OCI-LY7 (cell line): ENCODE measurements at regions not wholly inside any gene's neighbourhood (a gene's known extent, or its start where the extent isn't known, plus 50 kb on each side); places are given as distances from the start of the nearest gene placed in this dataset.
"Not testable (repeated sequence)": the region's sequence is repeated elsewhere in the genome, so short reads cannot be mapped to it uniquely, and the experiment has no call there.

Source experiments
- BruUV-seq: library from RNA; stranded (reverse); fragments of 400-500 nt; replicated peaks from 2 replicates; lab custom pipeline; 2021; lab: Mats Ljungman, UMichigan
- CTCF ChIA-PET: fragments of 300-600 bp; sonication (Branson Sonifier 250); formaldehyde crosslinking; loops from one replicate; lab custom pipeline; 2022; ENCODE audit warnings: antibody characterized with exemption; ENCODE audit not compliant: unreplicated experiment; lab: Charles Lee
- POLR2A ChIA-PET: fragments of 300-600 bp; sonication (Branson Sonifier 250); formaldehyde crosslinking; loops from one replicate; lab custom pipeline; 2022; ENCODE audit warnings: antibody characterized with exemption; lab: Charles Lee
- DNase-seq: peaks from one replicate; pipeline ENCODE4 v3.0.0-alpha.2; 2015; ENCODE audit warnings: low spot score
- H2AFZ ChIP-seq: fragments of 200-600 bp; sonication (generic), shearing (Covaris generic); 2 replicates; pipeline ENCODE4 v1.6.1; 2014; ENCODE audit warnings: mild to moderate bottlenecking, antibody characterized with exemption, low read length, moderate library complexity
- H3K27ac ChIP-seq: fragments of 200-600 bp; sonication (generic); 2 replicates; pipeline ENCODE4 v1.5.1; 2014; ENCODE audit warnings: mixed run types, low read depth, mild to moderate bottlenecking, moderate library complexity, low read length, inconsistent platforms; ENCODE audit not compliant: poor library complexity, severe bottlenecking
- H3K36me3 ChIP-seq: fragments of 200-600 bp; sonication (generic); 2 replicates; pipeline ENCODE4 v1.6.1; 2014; ENCODE audit warnings: mild to moderate bottlenecking, antibody characterized with exemption, low read length, moderate library complexity, mixed read lengths; ENCODE audit not compliant: insufficient read depth
- H3K4me1 ChIP-seq: fragments of 200-600 bp; sonication (generic); 2 replicates; pipeline ENCODE4 v1.5.1; 2014; ENCODE audit warnings: mild to moderate bottlenecking, low read length; ENCODE audit not compliant: insufficient read depth, poor library complexity, severe bottlenecking
- H3K4me2 ChIP-seq: fragments of 200-600 bp; sonication (generic); 2 replicates; pipeline ENCODE4 v1.6.1; 2014; ENCODE audit warnings: mild to moderate bottlenecking, low read length
- H3K4me3 ChIP-seq: fragments of 200-600 bp; sonication (generic); 2 replicates; pipeline ENCODE4 v1.5.1; 2014; ENCODE audit warnings: mild to moderate bottlenecking, low read depth, low read length; ENCODE audit not compliant: poor library complexity, severe bottlenecking
- H3K79me2 ChIP-seq: fragments of 200-600 bp; sonication (generic); 2 replicates; pipeline ENCODE4 v1.6.1; 2016; ENCODE audit warnings: low read depth, mild to moderate bottlenecking, low read length, moderate library complexity, mixed read lengths; ENCODE audit not compliant: insufficient read depth
- H3K9me2 ChIP-seq: fragments of 200-600 bp; sonication (generic); 2 replicates; pipeline ENCODE4 v1.6.1; 2016; ENCODE audit warnings: mild to moderate bottlenecking, low read length, mixed read lengths; ENCODE audit not compliant: insufficient read depth
- H3K9me3 ChIP-seq: fragments of 200-600 bp; sonication (generic); 2 replicates; pipeline ENCODE4 v1.6.1; 2014; ENCODE audit warnings: mild to moderate bottlenecking, mixed run types, low read length, mixed read lengths
- H4K20me1 ChIP-seq: fragments of 200-600 bp; sonication (generic); 2 replicates; pipeline ENCODE4 v1.6.1; 2014; ENCODE audit warnings: mild to moderate bottlenecking, antibody characterized with exemption, low read length, moderate library complexity, mixed read lengths; ENCODE audit not compliant: insufficient read depth
- CTCF ChIP-seq: fragments of 200-600 bp; sonication (generic); conservative IDR thresholded peaks from 2 replicates; pipeline ENCODE4 v1.5.1; 2014; ENCODE audit warnings: mild to moderate bottlenecking, antibody characterized with exemption, low read length, moderate library complexity, mixed read lengths
- EZH2phosphoT487 ChIP-seq: fragments of 200-600 bp; sonication (generic); IDR thresholded peaks from 2 replicates; pipeline ENCODE4 v1.6.1; 2018; ENCODE audit warnings: low read depth, borderline replicate concordance, mild to moderate bottlenecking, mixed run types, antibody characterized with exemption, low read length, moderate library complexity, mixed read lengths
- intact Hi-C: fragments of 100-400 bp; cut with micrococcal nuclease; formaldehyde crosslinking; loops from one replicate; pipeline ENCODE4 v1.10.0; 2022; ENCODE audit not compliant: unreplicated experiment

GRCh38 chr19:27815985-27816384, 1397.0 kb downstream of the UQCRFS1 start:
- no peak for DNase-seq
- Histone ChIP-seq H3K4me1 (no peaks in the 10 kb centered on the region), H3K9me2 (no peaks in the 10 kb centered on the region), H3K9me3 (no peaks in the 10 kb centered on the region), H3K4me3 (no peak overlapping the region), H3K79me2 (no peaks in the 10 kb centered on the region), H3K27ac (no peak overlapping the region), H3K4me2 (no peak overlapping the region), H3K36me3 (no peaks in the 10 kb centered on the region), H4K20me1 (no peaks in the 10 kb centered on the region), H2AFZ (no peak overlapping the region)
- no TSS peak for BruUV-seq
- ChIA-PET CTCF (no interaction called here), POLR2A (no interaction called here)
- intact Hi-C loops, result no loop called here
- TF ChIP-seq EZH2phosphoT487, result no peak
- no peak for TF ChIP-seq CTCF

- H3K9me2 ChIP-seq, CTCF ChIA-PET, H4K20me1 ChIP-seq, H3K79me2 ChIP-seq, H2AFZ ChIP-seq, POLR2A ChIA-PET, DNase-seq, H3K27ac ChIP-seq, H3K36me3 ChIP-seq, H3K4me2 ChIP-seq, intact Hi-C loops, H3K4me1 ChIP-seq, H3K9me3 ChIP-seq, BruUV-seq, H3K4me3 ChIP-seq: not testable (repeated sequence)
These were observed 1398.1 kb downstream of the UQCRFS1 start for GRCh38 chr19:27814834-27815233.

GRCh38 chr19:27814274-27814673, 1398.7 kb downstream of the UQCRFS1 start:
- CTCF ChIA-PET, BruUV-seq: not testable (repeated sequence)

More at GRCh38 chr19:27814274-27814673, 1398.7 kb downstream of the UQCRFS1 start:
- H3K4me1 ChIP-seq, H4K20me1 ChIP-seq, H3K27ac ChIP-seq, DNase-seq, H3K4me3 ChIP-seq, H2AFZ ChIP-seq, POLR2A ChIA-PET, H3K79me2 ChIP-seq, H3K4me2 ChIP-seq, intact Hi-C loops, H3K9me3 ChIP-seq, H3K36me3 ChIP-seq, H3K9me2 ChIP-seq: not testable (repeated sequence)
